Right lobe of liver (tissue), 6 donors: ENCODE measurements at regions not wholly inside any gene's neighbourhood (a gene's known extent, or its start where the extent isn't known, plus 50 kb on each side); places are given as distances from the start of the nearest gene placed in this dataset.

Experiments
- ATAC-seq, 4 donors: fragments of 200-7000 bp; cut with Tn5 transposase; one replicate each; pipeline ENCODE4 v1.9.1; 2020; ENCODE audit warnings: mild to moderate bottlenecking in 4 of 4, moderate library complexity in 4 of 4
- DNase-seq, 3 donors: peaks; one replicate each; pipeline ENCODE4 v3.0.0-alpha.2; 2020
- H3K27ac ChIP-seq, 3 donors: fragments of 200-600 bp; one replicate each; pipeline ENCODE4 v1.8.0; 2022
- H3K27me3 ChIP-seq, 2 donors: fragments of 200-600 bp; one replicate each; pipeline ENCODE4 v1.8.0; 2022
- H3K36me3 ChIP-seq, 4 donors: fragments of 200-600 bp; sonication (generic) in 1 of 4; one replicate each; pipeline versions ENCODE4 v1.5.1 to v1.8.0; 2017 to 2022; ENCODE audit warnings: control low read depth in 1 of 4
- H3K4me1 ChIP-seq, 4 donors: fragments of 200-600 bp; sonication (generic) in 1 of 4; one replicate each; pipeline versions ENCODE4 v1.5.1 to v1.8.0; 2017 to 2022; ENCODE audit warnings: control low read depth in 1 of 4
- H3K4me3 ChIP-seq, 3 donors: fragments of 200-600 bp; one replicate each; pipeline ENCODE4 v1.8.0; 2022
- H3K9me3 ChIP-seq, 4 donors: fragments of 200-600 bp; sonication (generic) in 1 of 4; one replicate each; pipeline versions ENCODE4 v1.5.1 to v1.8.0; 2017 to 2022; ENCODE audit warnings: control low read depth in 1 of 4
- CTCF ChIP-seq, 4 donors: fragments of 200-600 bp in 3 of 4; fragments of 450-650 bp in 1 of 4; IDR thresholded peaks; one replicate each; pipeline versions ENCODE4 v1.5.1 to v1.8.0; 2016 to 2022; ENCODE audit warnings: antibody characterized with exemption in 4 of 4, mild to moderate bottlenecking in 2 of 4
- POLR2A ChIP-seq: fragments of 450-650 bp; IDR thresholded peaks from one replicate; pipeline ENCODE4 v1.6.1; 2017; ENCODE audit warnings: antibody characterized with exemption, mild to moderate bottlenecking
- WGBS: methylation state at CpG from one replicate; pipeline ENCODE4 v1.1.6; 2018; ENCODE audit warnings: low coverage, low lambda C conversion rate; ENCODE audit not compliant: insufficient coverage; ENCODE audit errors: missing lambda C conversion rate; 5-methylcytosine and 5-hydroxymethylcytosine counted together
- intact Hi-C, 2 donors: fragments of 100-400 bp; cut with DNase I; formaldehyde crosslinking; loops; one replicate each; pipeline versions ENCODE4 v1.11.2 to v1.14.1; 2022
- donor health status: DM: no; HTN: yes; CAD: no.
- donor health status: DM: no; HTN: no; CAD: no.
- donor health status: DM: no; HTN: no; CAD: no.
- donor health status: DM: no; HTN: yes; CAD: no.
- donor health status: DM: no; HTN: yes; CAD: no.

GRCh38 chr21:19590044-19590443 lies 1186.5 kb upstream of the TMPRSS15 start:
- intact Hi-C loops = no loop called here
- no peak overlapping the region for H3K27ac ChIP-seq
- H3K9me3 ChIP-seq = no peaks in the 10 kb centered on the region
- no peaks in the 10 kb centered on the region for H3K36me3 ChIP-seq
- DNase-seq = no peak
- no peaks in the 10 kb centered on the region for H3K27me3 ChIP-seq
- no peak for TF ChIP-seq CTCF (IDR thresholded peaks at IDR 0.05)
- TF ChIP-seq POLR2A = no peak
- H3K4me3 ChIP-seq = no peak overlapping the region
- H3K4me1 ChIP-seq = no peaks in the 10 kb centered on the region
- ATAC-seq = no peak

GRCh38 chr21:19603011-19603593 lies 1199.5 kb upstream of the TMPRSS15 start:
- no peak for TF ChIP-seq POLR2A
- no peak for TF ChIP-seq CTCF (IDR thresholded peaks at IDR 0.05)
- no peak for DNase-seq

DNA sequence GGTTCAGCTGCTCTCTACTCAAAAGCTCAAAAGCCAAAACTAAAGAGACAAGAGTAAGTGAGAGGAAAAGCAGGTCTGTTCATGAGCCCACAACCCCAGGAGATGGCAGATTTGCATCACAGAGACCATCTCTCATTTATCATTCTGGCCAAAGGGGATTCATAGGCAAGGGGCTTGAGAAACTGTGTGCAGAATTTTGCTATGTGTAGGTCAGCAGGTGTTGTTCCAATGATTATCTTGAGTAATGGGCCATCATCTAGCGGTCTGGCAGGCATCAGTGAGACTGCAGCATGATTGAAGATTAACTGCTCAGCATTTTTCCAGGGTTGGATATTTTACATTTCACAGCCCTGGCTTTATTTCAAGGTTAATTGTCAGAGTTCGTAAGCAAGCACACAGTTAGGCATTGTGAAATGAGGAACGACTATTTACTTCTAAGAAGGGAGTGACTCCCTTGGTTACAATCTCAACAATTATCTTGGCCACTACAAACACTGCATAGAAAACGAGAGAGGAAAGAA lies 1204.6 kb upstream of the TMPRSS15 start:
- DNase-seq (no peak), ATAC-seq (no peak)
- TF ChIP-seq CTCF (IDR thresholded peaks at IDR 0.05) (no peak), POLR2A (no peak)

More at GRCh38 chr21:19603011-19603593, 1199.5 kb upstream of the TMPRSS15 start:
- no peak for ATAC-seq
- Histone ChIP-seq H3K9me3 (no peaks in the 10 kb centered on the region), H3K27ac (no peak overlapping the region), H3K27me3 (no peaks in the 10 kb centered on the region), H3K4me3 (no peak overlapping the region), H3K4me1 (no peaks in the 10 kb centered on the region), H3K36me3 (no peaks in the 10 kb centered on the region)
- intact Hi-C loops = no loop called here
- WGBS = 69% methylated on average over 4 of the region's 4 CpGs

DNA sequence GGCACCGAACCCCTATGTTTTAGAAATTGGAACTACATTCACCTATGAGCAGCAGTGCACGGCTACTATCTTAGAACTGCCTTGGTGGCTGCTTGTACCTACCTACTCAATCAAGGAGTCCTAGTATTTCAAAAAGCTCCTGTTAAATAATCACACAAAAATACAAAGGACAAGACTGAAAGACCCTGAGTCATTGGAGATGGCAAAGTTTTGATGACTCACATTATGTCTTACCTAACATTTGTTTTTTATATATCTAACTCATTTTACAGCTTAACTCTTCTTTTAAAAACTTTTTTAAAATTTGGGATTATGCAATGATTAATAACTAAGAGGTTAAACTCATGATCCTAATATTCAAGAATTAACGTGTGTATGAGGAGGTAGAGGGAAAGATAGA lies 1206.0 kb upstream of the TMPRSS15 start:
- Histone ChIP-seq H3K36me3 (no peaks in the 10 kb centered on the region), H3K4me3 (no peak overlapping the region), H3K27me3 (no peaks in the 10 kb centered on the region), H3K27ac (no peak overlapping the region), H3K4me1 (no peaks in the 10 kb centered on the region), H3K9me3 (no peaks in the 10 kb centered on the region)
- ATAC-seq (no peak), DNase-seq (no peak)
- intact Hi-C loops = no loop called here
- TF ChIP-seq CTCF (IDR thresholded peaks at IDR 0.05) = no peak
- TF ChIP-seq POLR2A = no peak
- 24% methylated on average over 2 of the region's 3 CpGs for WGBS

More for the DNA sequence above, 1204.6 kb upstream of the TMPRSS15 start:
- Histone ChIP-seq H3K27ac (no peak overlapping the region), H3K4me1 (no peaks in the 10 kb centered on the region), H3K36me3 (no peaks in the 10 kb centered on the region), H3K4me3 (no peak overlapping the region), H3K9me3 (no peaks in the 10 kb centered on the region), H3K27me3 (no peaks in the 10 kb centered on the region)
- WGBS = 20% methylated on average over 4 of the region's 4 CpGs
- intact Hi-C loops = no loop called here
